HUDEP-2 (cell line): ENCODE measurements at regions not wholly inside any gene's neighbourhood (a gene's known extent, or its start where the extent isn't known, plus 50 kb on each side); places are given as distances from the start of the nearest gene placed in this dataset.

Experiments
- DNase-seq, 76 experiments: peaks; one replicate each; lab custom pipeline; 2025; ENCODE audit not compliant: unreplicated experiment in 76 of 76; lab: John Stamatoyannopoulos, UW

- DNase-seq: no peak
These were observed 1968.4 kb downstream of the EFNA5 start for GRCh38 chr5:105702323-105702722.

- DNase-seq: no peak
These were observed 1974.3 kb downstream of the EFNA5 start for GRCh38 chr5:105696440-105696839.

- no peak for DNase-seq
These were observed 1974.8 kb downstream of the EFNA5 start for GRCh38 chr5:105695941-105696340.

- DNase-seq: no peak
These were observed 1981.1 kb downstream of the EFNA5 start for GRCh38 chr5:105689596-105689995.

DNA sequence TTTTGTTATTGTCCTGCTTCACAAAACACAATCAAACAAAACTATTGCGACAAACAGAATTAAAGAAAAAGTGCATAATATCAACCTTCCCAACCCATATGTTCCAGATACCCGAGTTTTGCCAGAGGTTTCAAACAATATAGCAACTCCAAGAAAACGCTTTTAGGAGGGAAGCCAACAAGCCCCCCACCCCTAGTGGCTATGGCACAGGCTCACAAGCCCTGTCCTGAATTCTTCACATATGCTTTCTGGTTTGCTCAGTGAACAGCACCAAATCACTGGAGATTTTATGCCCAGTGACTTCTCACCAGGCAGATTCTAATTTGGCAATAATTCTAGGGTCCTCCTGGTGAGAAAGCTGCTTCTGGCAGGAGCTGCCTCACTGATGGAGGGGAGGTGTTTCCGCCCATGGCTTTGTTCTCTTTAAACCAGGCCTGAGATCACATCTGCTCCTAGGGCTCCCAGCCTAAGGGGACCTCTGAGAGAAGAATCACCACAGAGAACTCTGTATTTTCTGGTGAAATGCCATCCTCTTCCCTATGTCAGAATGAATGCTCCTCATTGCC is 1982.4 kb downstream of the EFNA5 start:
- no peak for DNase-seq

- no peak for DNase-seq
These were observed 1983.2 kb downstream of the EFNA5 start for GRCh38 chr5:105687493-105687892.

- no peak for DNase-seq
These were observed 1984.9 kb downstream of the EFNA5 start for GRCh38 chr5:105685884-105686283.

DNA sequence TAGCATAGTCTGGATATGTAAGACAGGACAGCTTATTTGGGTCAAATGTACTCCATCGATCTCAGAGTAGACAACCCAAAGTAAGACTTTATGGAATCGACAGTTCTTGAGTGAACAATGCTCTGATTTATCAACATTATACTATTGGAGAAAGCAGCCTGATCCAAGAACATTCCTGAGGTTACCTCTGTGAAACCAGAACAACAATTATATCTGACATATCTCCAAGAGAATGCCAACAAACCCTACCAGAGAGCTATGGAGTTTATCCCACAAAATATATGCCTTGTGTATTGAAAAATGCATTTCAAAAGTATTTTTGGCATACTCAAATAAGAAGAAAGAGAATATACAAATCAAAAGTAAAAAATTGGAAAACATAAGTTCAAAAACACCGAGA is 1985.9 kb downstream of the EFNA5 start:
- DNase-seq: no peak

DNA sequence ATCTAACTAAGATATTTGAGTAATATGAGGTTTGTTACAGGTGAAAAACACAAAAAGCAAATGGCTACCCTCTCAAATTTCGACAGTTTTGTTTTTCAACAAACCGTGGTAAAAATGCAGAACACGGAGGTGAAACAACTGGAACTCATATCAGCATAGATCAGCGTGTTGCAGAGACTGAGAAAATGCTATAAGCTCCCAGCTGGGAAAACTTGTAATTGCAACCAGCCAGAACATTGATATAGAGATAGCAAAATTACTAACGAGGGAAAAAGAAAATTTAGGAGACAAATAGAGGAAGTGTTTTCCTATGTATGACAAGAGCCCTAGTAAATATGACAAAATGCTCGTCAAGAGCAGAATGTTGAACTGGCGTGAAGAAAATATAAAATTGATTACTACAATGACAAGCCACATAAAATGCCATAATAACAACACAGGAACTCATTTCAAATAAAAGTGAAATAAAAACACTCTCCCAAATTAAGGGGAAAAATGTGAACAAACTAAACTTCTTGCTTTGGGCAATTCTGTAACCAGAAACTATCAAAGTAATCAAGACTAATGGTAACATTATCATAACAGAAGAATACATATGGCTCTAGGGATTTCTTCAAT is 1989.8 kb downstream of the EFNA5 start:
- DNase-seq: no peak

GRCh38 chr5:105677291-105677690 is 1993.4 kb downstream of the EFNA5 start:
- no peak for DNase-seq

DNA sequence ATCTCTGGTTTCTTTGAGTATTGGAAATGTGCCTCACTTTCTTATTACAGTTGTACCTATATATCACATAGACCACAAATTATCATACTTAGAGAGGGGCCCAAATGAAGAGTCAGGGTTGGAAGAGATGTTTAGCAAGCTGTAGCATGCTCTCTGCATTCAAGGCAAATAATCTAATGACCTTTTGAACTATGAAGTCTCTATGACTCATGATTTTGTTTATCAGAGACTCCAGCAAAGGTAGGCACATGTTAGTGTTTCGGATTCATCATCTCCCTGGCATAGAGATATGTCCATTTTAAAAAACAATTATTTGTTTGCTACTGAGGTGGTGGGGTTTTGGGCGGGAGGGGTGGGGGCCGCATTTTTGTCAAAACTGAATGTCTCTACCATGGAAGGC is 2000.1 kb downstream of the EFNA5 start:
- DNase-seq: no peak

GRCh38 chr5:105663671-105664070 is 2007.1 kb downstream of the EFNA5 start:
- no peak for DNase-seq

- DNase-seq: no peak
These were observed 2011.3 kb downstream of the EFNA5 start for GRCh38 chr5:105659396-105659795.

DNA sequence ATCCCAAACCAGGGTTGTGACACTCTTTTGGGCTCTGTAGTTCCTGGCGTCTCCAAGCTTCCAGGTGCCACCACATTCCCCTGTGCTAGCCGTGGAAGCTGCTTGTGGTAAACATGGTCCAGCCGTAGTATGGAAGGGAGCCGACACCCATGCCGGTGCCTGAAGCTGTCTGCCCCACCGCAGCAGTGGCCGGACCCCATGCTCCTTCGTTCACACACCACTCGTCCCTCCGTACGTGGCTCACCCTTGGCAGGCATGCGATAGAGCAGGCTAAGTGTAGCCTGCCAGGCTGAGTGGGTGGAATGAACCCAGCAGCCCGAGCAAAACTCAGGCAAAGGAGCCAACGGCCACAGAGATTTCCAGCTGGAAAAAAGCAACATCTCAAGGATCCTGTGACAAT is 2030.4 kb downstream of the EFNA5 start:
- DNase-seq: no peak

DNA sequence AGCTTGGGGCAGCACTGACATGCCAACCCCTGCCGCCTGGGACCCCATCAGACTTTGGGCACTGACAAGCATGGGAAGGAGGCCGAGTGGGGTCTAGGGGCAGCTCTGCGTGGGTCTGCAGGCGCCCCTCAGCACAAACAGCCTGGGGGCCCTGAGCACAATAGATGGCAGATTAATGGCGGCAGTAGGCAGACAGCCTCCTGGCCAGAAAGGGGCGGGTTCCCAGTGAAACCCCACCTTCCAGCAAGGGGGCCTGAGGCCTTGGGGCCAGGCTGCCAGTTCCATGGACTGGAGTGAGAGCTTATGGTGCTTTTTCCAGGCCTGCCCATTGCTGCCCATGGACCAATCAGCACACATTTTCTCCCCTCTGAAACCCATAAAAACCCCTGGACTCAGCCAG is 2031.2 kb downstream of the EFNA5 start:
- DNase-seq: no peak

DNA sequence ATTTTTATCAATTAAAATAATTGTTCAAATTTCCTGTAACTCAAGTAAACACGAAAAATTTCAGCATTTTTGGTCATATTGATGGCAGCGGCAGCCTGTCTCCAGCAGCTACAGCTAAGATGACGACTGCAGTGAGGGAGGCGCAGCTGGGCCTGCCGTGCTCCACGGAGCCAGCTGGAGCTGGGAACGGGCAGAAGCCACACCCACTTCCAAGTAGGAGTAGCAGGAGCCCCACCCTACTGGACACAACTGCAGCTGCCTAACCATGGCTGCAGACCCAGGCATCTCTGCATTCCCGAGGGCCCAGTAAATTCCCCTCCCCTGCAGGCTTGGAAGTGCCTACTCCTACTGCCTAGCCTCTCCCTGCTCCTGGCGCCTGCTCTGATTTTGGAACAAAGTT is 2031.7 kb downstream of the EFNA5 start:
- DNase-seq: no peak

DNA sequence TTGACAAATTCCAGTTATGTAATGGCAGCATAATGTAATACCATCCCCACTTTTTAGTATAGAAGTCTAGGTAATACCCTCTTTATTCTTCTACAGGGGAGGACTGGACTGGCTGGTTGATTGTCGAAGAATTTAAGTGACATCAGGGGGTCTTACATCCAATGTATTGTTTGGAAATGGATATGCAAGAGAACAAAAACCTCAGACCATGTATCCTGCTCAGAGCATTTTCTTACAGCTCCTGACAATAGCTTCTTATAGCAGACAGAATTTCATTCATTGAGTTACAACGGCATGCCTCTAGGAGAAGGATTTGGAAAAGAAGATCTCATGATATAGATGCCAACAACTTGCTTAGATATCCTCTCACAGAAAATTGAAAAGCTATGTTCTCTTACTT is 2032.3 kb downstream of the EFNA5 start:
- no peak for DNase-seq

DNA sequence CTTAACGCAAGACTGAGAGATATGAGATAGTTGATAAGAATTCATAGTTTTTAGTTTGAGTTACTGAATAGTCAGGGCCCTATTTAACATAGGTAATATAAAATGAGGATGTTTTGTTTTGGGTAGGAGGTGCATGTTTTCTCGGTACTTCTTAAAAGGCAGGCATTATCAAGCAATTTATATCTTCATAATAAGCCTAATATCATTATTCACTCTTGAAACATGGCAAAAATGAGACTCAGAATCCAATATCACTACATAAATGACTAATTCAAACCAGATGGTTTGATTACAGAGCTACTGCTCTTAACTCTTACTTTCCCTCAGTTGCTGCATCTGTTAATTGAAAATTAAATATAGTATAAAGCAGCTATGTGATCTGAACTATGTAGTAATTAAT is 2038.7 kb downstream of the EFNA5 start:
- DNase-seq: no peak

DNA sequence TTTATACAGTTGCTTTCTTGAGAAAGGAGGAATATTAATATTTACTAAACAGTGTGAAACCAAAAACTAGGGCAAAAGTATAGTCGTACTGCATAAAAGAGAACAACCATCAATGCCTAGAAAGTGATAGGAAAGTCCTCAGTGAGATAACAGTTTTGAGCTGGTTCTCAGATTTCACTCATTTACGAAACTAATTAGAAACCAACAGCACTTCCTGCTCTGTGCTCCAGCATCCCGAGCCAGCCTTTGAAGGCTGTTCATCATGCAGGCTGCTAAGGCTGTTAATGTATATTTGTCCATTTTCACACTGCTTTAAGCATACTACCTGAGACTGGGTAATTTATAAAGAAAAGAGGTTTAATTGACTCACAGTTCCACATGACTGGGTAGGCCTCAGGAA is 2039.9 kb downstream of the EFNA5 start:
- DNase-seq: no peak

- DNase-seq: no peak
These were observed 2051.0 kb downstream of the EFNA5 start for GRCh38 chr5:105619725-105620124.

- DNase-seq: no peak
These were observed 2053.1 kb downstream of the EFNA5 start for GRCh38 chr5:105617436-105618215.

- DNase-seq: no peak
These were observed 2054.0 kb upstream of the NUDT12 start for GRCh38 chr5:105616599-105616998.
